ENCODE measurements at regions not wholly inside any gene's neighbourhood (a gene's known extent, or its start where the extent isn't known, plus 50 kb on each side); places are given as distances from the start of the nearest gene placed in this dataset.

DNA sequence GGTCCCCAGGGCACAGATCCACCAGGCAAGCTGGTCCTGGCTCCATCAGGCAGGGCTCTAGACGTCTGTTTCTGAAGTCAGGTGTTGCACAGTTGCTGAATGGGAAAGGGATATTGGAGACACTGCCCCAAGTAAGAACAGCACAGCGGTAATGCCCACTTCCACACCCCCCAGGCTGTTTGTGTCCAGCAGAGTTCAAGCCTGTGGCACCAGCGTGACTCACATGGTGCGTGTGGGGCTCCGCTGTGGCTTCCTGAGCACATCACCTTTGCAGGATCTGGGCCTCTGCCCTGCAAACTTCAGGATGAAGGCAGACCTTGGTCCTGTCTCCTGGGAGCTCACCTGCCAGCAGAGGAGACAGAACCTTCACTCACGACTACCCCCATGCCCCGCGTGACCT lies 203.3 kb downstream of the TFCP2L1 start:
- TF ChIP-seq POLR2AphosphoS5 (IDR thresholded peaks at IDR 0.05; ENCODE audit: low read depth, low read length), result no peak
- TF ChIP-seq, protein P1, sequence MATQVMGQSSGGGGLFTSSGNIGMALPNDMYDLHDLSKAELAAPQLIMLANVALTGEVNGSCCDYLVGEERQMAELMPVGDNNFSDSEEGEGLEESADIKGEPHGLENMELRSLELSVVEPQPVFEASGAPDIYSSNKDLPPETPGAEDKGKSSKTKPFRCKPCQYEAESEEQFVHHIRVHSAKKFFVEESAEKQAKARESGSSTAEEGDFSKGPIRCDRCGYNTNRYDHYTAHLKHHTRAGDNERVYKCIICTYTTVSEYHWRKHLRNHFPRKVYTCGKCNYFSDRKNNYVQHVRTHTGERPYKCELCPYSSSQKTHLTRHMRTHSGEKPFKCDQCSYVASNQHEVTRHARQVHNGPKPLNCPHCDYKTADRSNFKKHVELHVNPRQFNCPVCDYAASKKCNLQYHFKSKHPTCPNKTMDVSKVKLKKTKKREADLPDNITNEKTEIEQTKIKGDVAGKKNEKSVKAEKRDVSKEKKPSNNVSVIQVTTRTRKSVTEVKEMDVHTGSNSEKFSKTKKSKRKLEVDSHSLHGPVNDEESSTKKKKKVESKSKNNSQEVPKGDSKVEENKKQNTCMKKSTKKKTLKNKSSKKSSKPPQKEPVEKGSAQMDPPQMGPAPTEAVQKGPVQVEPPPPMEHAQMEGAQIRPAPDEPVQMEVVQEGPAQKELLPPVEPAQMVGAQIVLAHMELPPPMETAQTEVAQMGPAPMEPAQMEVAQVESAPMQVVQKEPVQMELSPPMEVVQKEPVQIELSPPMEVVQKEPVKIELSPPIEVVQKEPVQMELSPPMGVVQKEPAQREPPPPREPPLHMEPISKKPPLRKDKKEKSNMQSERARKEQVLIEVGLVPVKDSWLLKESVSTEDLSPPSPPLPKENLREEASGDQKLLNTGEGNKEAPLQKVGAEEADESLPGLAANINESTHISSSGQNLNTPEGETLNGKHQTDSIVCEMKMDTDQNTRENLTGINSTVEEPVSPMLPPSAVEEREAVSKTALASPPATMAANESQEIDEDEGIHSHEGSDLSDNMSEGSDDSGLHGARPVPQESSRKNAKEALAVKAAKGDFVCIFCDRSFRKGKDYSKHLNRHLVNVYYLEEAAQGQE (IDR thresholded peaks at IDR 0.05; ENCODE audit: insufficient read depth in 1 of 2, low read depth in 2 of 2, low read length in 2 of 2), result no peak
- TF ChIP-seq FOXP2 (optimal IDR thresholded peaks at IDR 0.05; ENCODE audit: borderline replicate concordance, extremely low read depth, extremely low read length, insufficient read depth), result no peak
- TF ChIP-seq SIN3A (IDR thresholded peaks at IDR 0.05; ENCODE audit: borderline replicate concordance, insufficient read depth, low read length), result no peak

DNA sequence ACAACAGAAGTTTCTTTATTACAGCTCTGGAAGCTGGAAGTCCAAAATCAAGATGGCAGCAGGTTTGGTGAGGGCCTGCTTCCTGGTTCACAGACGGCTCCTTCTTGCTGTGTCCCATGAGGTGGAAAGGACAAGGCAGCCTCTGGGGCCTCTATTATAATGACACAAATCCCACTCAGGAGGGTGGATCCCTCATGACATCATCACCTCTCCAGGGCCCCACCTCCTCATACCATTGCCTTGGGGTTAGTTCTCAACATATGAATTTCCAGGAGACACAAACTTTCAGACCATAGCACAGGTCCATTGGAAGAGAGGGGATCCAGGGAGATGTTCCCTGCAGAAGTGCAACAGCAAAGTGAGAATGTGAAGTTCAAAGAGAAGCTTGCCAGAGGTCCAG lies 202.8 kb downstream of the TFCP2L1 start:
- no peak for TF ChIP-seq SIN3A (IDR thresholded peaks at IDR 0.05; ENCODE audit: borderline replicate concordance, insufficient read depth, low read length)

DNA sequence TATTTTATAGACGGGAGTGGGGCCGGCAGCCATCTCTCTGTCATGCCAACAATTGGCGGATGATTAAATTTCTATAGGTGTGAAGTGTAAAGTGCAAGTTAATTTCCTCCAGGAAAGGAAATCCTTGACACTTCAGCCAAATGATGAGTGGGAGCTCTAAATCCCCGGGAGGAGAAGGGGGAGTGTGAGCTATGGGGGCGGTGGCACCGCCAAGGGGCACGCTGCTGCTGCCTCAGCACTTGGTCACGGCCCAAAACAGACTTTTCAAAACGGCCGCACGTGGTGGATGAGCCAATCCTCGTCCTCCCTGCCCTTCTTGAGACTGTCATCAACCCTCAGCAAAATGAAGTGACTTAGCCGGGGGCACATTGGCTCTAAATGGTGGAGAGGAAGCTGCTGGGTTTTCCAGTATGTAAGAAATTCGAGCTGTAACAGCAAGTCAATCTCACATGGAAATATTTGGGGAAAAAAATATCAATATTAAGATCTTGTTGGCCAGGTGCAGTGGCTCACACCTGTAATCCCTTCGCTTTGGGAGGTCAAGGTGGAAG lies 200.8 kb downstream of the TFCP2L1 start:
- TF ChIP-seq FOXP2 (optimal IDR thresholded peaks at IDR 0.05; ENCODE audit: borderline replicate concordance, extremely low read depth, extremely low read length, insufficient read depth) (no peak), POLR2AphosphoS5 (IDR thresholded peaks at IDR 0.05; ENCODE audit: low read depth, low read length) (no peak), TAF1 (IDR thresholded peaks at IDR 0.05; ENCODE audit: borderline replicate concordance, insufficient read depth, low read length) (no peak), SIN3A (IDR thresholded peaks at IDR 0.05; ENCODE audit: borderline replicate concordance, insufficient read depth, low read length) (no peak)
- TF ChIP-seq, protein P1 (IDR thresholded peaks at IDR 0.05; ENCODE audit: insufficient read depth in 1 of 2, low read depth in 2 of 2, low read length in 2 of 2), result no peak

DNA sequence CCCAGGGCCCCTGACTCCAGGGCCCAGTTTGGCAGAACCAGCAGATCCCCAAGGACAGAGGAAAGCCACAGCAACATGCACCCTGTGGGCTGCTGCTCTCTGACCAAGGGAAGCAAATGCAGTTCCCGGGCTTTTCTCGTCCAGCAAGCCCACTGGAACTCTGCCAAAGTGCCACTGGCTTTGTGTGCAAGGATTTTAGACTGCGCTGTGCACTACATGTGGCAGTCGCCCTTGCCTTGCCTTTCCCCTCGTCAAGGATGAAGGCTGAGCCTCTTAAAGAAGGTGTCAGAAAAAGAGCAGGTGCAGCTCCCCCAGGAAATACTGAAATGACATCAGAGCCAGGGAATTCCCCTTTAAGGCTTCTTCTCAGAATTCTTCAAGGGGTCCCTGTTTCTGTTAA lies 199.2 kb downstream of the TFCP2L1 start:
- TF ChIP-seq POLR2AphosphoS5 (IDR thresholded peaks at IDR 0.05; ENCODE audit: low read depth, low read length) (no peak), SIN3A (IDR thresholded peaks at IDR 0.05; ENCODE audit: borderline replicate concordance, insufficient read depth, low read length) (no peak), FOXP2 (optimal IDR thresholded peaks at IDR 0.05; ENCODE audit: borderline replicate concordance, extremely low read depth, extremely low read length, insufficient read depth) (no peak), TAF1 (IDR thresholded peaks at IDR 0.05; ENCODE audit: borderline replicate concordance, insufficient read depth, low read length) (no peak)
- TF ChIP-seq, protein P1 (IDR thresholded peaks at IDR 0.05; ENCODE audit: insufficient read depth in 1 of 2, low read depth in 2 of 2, low read length in 2 of 2), result no peak

DNA sequence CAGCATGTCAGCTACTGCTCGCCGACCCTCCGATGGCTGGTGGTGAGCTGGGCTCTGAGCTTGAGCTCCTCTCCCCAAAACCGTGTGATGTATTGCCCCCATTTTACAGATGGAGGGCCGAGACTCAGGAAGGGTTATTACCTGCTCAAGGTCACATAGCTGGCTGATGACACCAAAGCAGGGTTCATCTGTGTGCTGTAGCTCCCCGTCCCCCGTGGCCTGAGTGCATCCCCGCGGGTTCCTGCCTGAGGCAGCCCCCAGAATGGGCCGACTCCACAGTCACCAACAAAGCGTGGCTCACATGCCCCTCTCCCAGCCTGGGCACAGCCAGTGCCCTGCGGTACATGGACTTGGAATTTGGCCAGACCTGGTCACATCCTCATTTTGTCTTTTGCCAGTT lies 198.6 kb downstream of the TFCP2L1 start:
- TF ChIP-seq TAF1 (IDR thresholded peaks at IDR 0.05; ENCODE audit: borderline replicate concordance, insufficient read depth, low read length) (no peak), FOXP2 (optimal IDR thresholded peaks at IDR 0.05; ENCODE audit: borderline replicate concordance, extremely low read depth, extremely low read length, insufficient read depth) (no peak), SIN3A (IDR thresholded peaks at IDR 0.05; ENCODE audit: borderline replicate concordance, insufficient read depth, low read length) (no peak), POLR2AphosphoS5 (IDR thresholded peaks at IDR 0.05; ENCODE audit: low read depth, low read length) (no peak)
- TF ChIP-seq, protein P1 (IDR thresholded peaks at IDR 0.05; ENCODE audit: insufficient read depth in 1 of 2, low read depth in 2 of 2, low read length in 2 of 2), result no peak
